GM12878 (cell line): ENCODE measurements at regions not wholly inside any gene's neighbourhood (a gene's known extent, or its start where the extent isn't known, plus 50 kb on each side); places are given as distances from the start of the nearest gene placed in this dataset.

Experiments
- BHLHE40 ChIP-seq, 2 experiments: fragments of 450-650 bp in 1 of 2; IDR thresholded peaks; 2 replicates each; pipeline ENCODE4 v1.6.1; 2011 to 2017; ENCODE audit warnings: low read depth in 2 of 2, borderline replicate concordance in 1 of 2, improper control_type of control experiment in 1 of 2, low read length in 1 of 2, mild to moderate bottlenecking in 1 of 2
- REST ChIP-seq: IDR thresholded peaks from 2 replicates; pipeline ENCODE4 v1.6.1; 2012; ENCODE audit warnings: mild to moderate bottlenecking, low read depth, low read length
- TF ChIP-seq, protein P1 (sequence below): IDR thresholded peaks from 2 replicates; pipeline ENCODE4 v1.6.1; 2011; ENCODE audit warnings: low read depth, low read length, improper control_type of control experiment, borderline replicate concordance
- TF ChIP-seq, protein P2 (sequence below), 3 experiments: IDR thresholded peaks in 2 of 3; conservative IDR thresholded peaks in 1 of 3; 2 replicates each; pipeline ENCODE4 v1.5.1; 2011; ENCODE audit warnings: low read depth in 3 of 3, low read length in 3 of 3, mild to moderate bottlenecking in 3 of 3, control low read depth in 2 of 3, moderate library complexity in 2 of 3, inconsistent platforms in 1 of 3, mixed read lengths in 1 of 3; ENCODE audit not compliant: control insufficient read depth in 2 of 3, insufficient read depth in 1 of 3; ENCODE audit errors: extremely low read depth in 1 of 3

GRCh38 chr7:152949253-152949652 is 189.7 kb downstream of the ACTR3B start:
- no peak for TF ChIP-seq BHLHE40 (IDR thresholded peaks at IDR 0.05; ENCODE audit: borderline replicate concordance in 1 of 2, low read depth in 2 of 2, low read length in 1 of 2)
- TF ChIP-seq, protein P1, sequence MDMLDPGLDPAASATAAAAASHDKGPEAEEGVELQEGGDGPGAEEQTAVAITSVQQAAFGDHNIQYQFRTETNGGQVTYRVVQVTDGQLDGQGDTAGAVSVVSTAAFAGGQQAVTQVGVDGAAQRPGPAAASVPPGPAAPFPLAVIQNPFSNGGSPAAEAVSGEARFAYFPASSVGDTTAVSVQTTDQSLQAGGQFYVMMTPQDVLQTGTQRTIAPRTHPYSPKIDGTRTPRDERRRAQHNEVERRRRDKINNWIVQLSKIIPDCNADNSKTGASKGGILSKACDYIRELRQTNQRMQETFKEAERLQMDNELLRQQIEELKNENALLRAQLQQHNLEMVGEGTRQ: no peak
- no peak for TF ChIP-seq REST
- TF ChIP-seq, protein P2, sequence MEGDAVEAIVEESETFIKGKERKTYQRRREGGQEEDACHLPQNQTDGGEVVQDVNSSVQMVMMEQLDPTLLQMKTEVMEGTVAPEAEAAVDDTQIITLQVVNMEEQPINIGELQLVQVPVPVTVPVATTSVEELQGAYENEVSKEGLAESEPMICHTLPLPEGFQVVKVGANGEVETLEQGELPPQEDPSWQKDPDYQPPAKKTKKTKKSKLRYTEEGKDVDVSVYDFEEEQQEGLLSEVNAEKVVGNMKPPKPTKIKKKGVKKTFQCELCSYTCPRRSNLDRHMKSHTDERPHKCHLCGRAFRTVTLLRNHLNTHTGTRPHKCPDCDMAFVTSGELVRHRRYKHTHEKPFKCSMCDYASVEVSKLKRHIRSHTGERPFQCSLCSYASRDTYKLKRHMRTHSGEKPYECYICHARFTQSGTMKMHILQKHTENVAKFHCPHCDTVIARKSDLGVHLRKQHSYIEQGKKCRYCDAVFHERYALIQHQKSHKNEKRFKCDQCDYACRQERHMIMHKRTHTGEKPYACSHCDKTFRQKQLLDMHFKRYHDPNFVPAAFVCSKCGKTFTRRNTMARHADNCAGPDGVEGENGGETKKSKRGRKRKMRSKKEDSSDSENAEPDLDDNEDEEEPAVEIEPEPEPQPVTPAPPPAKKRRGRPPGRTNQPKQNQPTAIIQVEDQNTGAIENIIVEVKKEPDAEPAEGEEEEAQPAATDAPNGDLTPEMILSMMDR (IDR thresholded peaks at IDR 0.05 in 2 of 3, conservative IDR thresholded peaks at IDR 0.05 in 1 of 3; ENCODE audit: control insufficient read depth in 2 of 3, extremely low read depth in 1 of 3, insufficient read depth in 1 of 3, low read depth in 3 of 3, low read length in 3 of 3): no peak
